A549 (cell line): ENCODE measurements at regions not wholly inside any gene's neighbourhood (a gene's known extent, or its start where the extent isn't known, plus 50 kb on each side); places are given as distances from the start of the nearest gene placed in this dataset.
"Not testable (repeated sequence)": the region's sequence is repeated elsewhere in the genome, so short reads cannot be mapped to it uniquely, and the experiment has no call there.

Experiments used
- CHD2 ChIP-seq: fragments of 150-350 bp; IDR thresholded peaks from 2 replicates; pipeline ENCODE4 v1.6.1; 2014; ENCODE audit warnings: low read length; ENCODE audit not compliant: partially characterized antibody
- KDM1A ChIP-seq: fragments of 200-600 bp; sonication (generic); IDR thresholded peaks from 2 replicates; pipeline ENCODE4 v1.6.1; 2016; ENCODE audit warnings: low read depth, mild to moderate bottlenecking
- POLR2A ChIP-seq: IDR thresholded peaks from 2 replicates; pipeline ENCODE4 v1.6.1; 2012; ENCODE audit warnings: mild to moderate bottlenecking, low read length
- TF ChIP-seq, protein P1 (sequence below): fragments of >200 bp; sonication (Bioruptor Twin); formaldehyde crosslinking; IDR thresholded peaks from 3 replicates; pipeline ENCODE4 v1.5.1; 2016

DNA sequence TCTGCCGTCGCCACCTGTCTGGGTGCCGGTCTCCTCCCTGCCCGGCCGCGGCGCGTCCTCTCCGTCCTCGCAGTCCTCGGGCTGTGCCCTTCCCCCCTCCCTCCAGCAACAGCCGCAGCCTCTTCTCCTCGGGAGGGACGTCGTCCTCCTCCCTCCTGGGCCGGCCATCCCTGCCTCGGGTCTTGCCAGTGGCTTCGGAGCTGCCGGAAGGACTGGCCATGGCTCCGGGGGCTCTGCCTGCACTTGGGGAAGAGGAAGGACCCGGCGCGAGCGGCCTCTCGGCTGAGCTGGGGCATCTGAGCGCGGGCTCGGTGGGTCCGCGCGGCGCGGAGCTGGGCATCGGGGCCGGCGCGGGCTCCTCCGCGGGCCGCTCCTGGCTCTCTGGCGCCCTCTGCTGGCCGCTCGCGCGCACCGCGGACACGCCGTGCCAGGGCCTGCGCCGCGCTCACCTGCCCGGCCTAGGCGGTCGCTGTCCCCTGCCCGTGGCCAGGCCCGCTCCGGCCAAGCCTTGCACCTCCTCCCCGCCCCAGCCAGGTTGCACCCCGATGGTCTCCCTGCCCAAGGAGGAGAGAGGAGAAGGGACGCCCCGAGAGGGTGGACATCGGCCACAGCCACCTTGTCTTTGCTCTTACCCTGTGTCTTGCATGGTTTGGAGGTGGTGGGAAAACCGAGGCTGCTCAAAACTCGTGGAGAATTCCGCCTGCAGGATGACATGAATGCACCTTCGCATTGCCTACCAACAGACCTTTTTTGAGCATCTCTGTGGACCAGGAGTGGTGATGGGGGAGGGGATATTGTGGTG is 83.9 kb upstream of the FRG2C start:
- TF ChIP-seq, protein P1, sequence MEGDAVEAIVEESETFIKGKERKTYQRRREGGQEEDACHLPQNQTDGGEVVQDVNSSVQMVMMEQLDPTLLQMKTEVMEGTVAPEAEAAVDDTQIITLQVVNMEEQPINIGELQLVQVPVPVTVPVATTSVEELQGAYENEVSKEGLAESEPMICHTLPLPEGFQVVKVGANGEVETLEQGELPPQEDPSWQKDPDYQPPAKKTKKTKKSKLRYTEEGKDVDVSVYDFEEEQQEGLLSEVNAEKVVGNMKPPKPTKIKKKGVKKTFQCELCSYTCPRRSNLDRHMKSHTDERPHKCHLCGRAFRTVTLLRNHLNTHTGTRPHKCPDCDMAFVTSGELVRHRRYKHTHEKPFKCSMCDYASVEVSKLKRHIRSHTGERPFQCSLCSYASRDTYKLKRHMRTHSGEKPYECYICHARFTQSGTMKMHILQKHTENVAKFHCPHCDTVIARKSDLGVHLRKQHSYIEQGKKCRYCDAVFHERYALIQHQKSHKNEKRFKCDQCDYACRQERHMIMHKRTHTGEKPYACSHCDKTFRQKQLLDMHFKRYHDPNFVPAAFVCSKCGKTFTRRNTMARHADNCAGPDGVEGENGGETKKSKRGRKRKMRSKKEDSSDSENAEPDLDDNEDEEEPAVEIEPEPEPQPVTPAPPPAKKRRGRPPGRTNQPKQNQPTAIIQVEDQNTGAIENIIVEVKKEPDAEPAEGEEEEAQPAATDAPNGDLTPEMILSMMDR: peak; percentile 65
- TF ChIP-seq POLR2A, CHD2, KDM1A: not testable (repeated sequence)
